ENCODE measurements at regions not wholly inside any gene's neighbourhood (a gene's known extent, or its start where the extent isn't known, plus 50 kb on each side); places are given as distances from the start of the nearest gene placed in this dataset.

DNA sequence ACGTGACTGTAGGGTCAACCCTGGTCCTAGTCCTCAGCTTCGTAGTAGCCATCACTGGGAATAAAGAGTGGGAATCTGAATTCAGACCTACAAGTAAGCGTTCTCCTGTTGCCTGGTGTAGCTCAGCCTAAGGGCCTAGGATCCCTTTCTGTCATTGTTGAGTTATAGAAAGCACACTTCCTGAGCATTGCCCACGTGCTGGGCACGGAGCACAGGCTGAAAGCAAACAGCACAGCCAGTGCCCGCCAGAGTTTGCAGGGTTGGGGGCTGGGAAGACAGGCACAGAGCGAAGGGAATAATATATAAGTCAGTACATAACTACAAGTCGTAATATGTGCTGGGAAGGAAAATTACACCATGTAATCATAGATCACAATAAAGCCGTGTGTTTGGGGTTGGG is 166.3 kb downstream of the TBXT start:
- Histone ChIP-seq H3K27ac (no peak overlapping the region), H3K27me3 (no peaks in the 10 kb centered on the region), H3K9me3 (no peaks in the 10 kb centered on the region), H3K36me3 (no peaks in the 10 kb centered on the region), H3K4me3 (no peak overlapping the region), H3K4me1 (peaks cover 0 to 2% (median 0%) of the 10 kb centered on the region in 4 donors)
- TF ChIP-seq POLR2A (IDR thresholded peaks at IDR 0.05): no peak
- TF ChIP-seq, protein P1, sequence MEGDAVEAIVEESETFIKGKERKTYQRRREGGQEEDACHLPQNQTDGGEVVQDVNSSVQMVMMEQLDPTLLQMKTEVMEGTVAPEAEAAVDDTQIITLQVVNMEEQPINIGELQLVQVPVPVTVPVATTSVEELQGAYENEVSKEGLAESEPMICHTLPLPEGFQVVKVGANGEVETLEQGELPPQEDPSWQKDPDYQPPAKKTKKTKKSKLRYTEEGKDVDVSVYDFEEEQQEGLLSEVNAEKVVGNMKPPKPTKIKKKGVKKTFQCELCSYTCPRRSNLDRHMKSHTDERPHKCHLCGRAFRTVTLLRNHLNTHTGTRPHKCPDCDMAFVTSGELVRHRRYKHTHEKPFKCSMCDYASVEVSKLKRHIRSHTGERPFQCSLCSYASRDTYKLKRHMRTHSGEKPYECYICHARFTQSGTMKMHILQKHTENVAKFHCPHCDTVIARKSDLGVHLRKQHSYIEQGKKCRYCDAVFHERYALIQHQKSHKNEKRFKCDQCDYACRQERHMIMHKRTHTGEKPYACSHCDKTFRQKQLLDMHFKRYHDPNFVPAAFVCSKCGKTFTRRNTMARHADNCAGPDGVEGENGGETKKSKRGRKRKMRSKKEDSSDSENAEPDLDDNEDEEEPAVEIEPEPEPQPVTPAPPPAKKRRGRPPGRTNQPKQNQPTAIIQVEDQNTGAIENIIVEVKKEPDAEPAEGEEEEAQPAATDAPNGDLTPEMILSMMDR (IDR thresholded peaks at IDR 0.05): no peak
- no peak for DNase-seq

DNA sequence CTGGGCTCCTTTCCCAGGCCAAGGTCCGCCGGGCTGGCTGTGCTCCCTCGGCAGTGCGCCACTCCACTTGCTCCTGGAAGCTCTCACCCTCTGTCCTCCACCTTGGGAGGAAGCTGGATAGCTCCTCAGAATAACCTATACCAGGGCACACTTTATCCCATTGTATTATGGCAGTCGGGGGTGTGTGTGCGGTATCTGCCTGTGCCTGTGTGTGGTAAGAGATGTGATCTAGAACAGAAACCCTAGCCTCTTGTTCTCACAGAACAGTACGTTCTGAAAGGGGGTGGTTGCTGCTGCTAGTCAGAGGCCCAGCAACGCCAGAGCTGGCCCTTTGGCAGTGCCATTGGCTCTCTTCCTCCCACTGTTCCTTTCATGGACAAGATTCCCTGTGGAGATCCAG is 168.4 kb downstream of the TBXT start:
- Histone ChIP-seq H3K36me3 (no peaks in the 10 kb centered on the region), H3K4me1 (no peaks in the 10 kb centered on the region), H3K9me3 (no peaks in the 10 kb centered on the region), H3K4me3 (no peak overlapping the region), H3K27ac (no peak overlapping the region), H3K27me3 (no peaks in the 10 kb centered on the region)
- no peak for TF ChIP-seq POLR2A (IDR thresholded peaks at IDR 0.05)
- TF ChIP-seq, protein P1 (IDR thresholded peaks at IDR 0.05): no peak
- no peak for DNase-seq

DNA sequence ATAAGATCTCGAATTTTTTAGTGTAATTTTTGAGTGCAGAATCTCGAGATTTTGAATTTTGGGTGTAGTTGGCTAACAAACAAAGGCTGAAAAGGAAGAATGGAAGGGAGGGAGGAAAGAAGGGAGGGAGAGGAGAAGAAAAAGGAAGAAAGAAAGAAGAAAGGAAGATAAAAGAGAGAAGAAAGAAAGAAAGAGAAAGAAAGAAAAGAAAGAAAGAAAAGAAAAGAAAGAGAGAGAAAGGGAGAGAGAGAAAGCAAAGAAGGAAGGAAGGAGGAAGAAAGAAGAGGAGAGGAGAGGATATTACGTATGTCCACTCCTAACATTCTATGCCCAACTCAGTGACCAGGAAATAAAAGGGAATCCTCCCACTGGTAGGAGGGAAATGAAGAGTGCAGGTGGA is 169.6 kb downstream of the TBXT start:
- H3K4me1 ChIP-seq: no peaks in the 10 kb centered on the region
- H3K9me3 ChIP-seq: no peaks in the 10 kb centered on the region
- DNase-seq: no peak
- H3K27me3 ChIP-seq: no peaks in the 10 kb centered on the region
- no peak overlapping the region for H3K4me3 ChIP-seq
- TF ChIP-seq POLR2A (IDR thresholded peaks at IDR 0.05): no peak
- TF ChIP-seq, protein P1 (IDR thresholded peaks at IDR 0.05): no peak
- H3K27ac ChIP-seq: no peak overlapping the region
- H3K36me3 ChIP-seq: no peaks in the 10 kb centered on the region

DNA sequence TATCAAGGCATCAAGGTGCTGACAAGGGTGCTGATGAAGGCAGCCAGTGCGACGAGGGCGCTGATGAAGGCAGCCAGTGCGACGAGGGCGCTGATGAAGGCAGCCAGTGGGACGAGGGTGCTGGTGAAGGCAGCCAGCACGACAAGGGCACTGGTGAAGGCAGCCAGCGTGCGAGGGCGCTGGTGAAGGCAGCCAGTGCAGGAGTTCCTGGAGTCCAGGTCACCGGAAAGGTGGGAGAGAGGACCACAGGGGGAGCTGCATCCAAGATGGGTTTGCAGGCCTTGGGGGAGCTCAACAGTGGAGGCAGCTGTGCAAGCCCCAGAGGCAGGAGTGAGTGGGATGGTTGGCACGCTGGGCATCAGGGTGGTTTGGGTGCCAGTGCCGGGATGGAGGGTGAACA is 176.3 kb downstream of the TBXT start:
- peaks cover 0 to 6% of the 10 kb centered on the region in 2 donors for H3K27me3 ChIP-seq

DNA sequence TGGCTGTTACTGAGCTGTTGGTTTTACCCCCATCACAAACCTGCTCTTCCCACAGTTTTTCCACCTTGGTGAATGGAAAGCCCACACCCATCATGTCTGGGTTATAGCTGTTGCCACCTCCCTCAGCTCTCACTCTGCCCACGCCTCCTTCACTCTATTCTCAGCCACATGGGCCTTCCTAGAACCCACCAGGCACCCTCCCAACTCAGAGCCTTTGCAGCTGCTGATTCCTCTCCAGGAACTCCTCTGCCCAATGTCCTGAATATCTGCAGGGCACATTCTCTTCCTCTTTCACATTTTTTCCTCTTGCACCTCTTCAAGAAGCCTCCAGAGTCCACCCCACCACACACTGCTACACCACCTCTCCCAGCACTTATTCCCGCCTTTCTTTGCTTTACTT is 177.4 kb downstream of the TBXT start:
- DNase-seq: no peak
- Histone ChIP-seq H3K27me3 (peaks cover 0 to 6% of the 10 kb centered on the region in 2 donors), H3K9me3 (no peaks in the 10 kb centered on the region), H3K4me1 (no peaks in the 10 kb centered on the region), H3K4me3 (no peak overlapping the region), H3K36me3 (no peaks in the 10 kb centered on the region), H3K27ac (no peak overlapping the region)
- TF ChIP-seq POLR2A (IDR thresholded peaks at IDR 0.05): no peak
- TF ChIP-seq, protein P1 (IDR thresholded peaks at IDR 0.05): no peak

More for the DNA sequence above, 176.3 kb downstream of the TBXT start:
- Histone ChIP-seq H3K36me3 (no peaks in the 10 kb centered on the region), H3K4me3 (no peak overlapping the region), H3K27ac (no peak overlapping the region), H3K4me1 (no peaks in the 10 kb centered on the region), H3K9me3 (no peaks in the 10 kb centered on the region)
- DNase-seq: no peak
- TF ChIP-seq POLR2A (IDR thresholded peaks at IDR 0.05): no peak
- TF ChIP-seq, protein P1 (IDR thresholded peaks at IDR 0.05): no peak
